ENCODE measurements at regions not wholly inside any gene's neighbourhood (a gene's known extent, or its start where the extent isn't known, plus 50 kb on each side); places are given as distances from the start of the nearest gene placed in this dataset.

- TF ChIP-seq GABPA (IDR thresholded peaks at IDR 0.05; ENCODE audit: borderline replicate concordance, insufficient read depth, low read length) (no peak), BACH1 (IDR thresholded peaks at IDR 0.05; ENCODE audit: low read length) (no peak), SP1 (IDR thresholded peaks at IDR 0.05; ENCODE audit: low read depth, low read length) (no peak)
Measured at GRCh38 chr3:5036858-5037257, 57.6 kb downstream of the BHLHE40 start (continued).

All from H1 (cell line).